Neural progenitor cell (in vitro differentiated cells): ENCODE measurements at regions not wholly inside any gene's neighbourhood (a gene's known extent, or its start where the extent isn't known, plus 50 kb on each side); places are given as distances from the start of the nearest gene placed in this dataset.

Experiments used
- CTCF ChIP-seq: fragments of 200-600 bp; sonication (generic); IDR thresholded peaks from 2 replicates; pipeline ENCODE4 v1.5.1; 2017; ENCODE audit warnings: antibody characterized with exemption, mild to moderate bottlenecking
- EZH2 ChIP-seq: fragments of 200-600 bp; sonication (generic); IDR thresholded peaks from 2 replicates; pipeline ENCODE4 v1.6.1; 2017; ENCODE audit warnings: antibody characterized with exemption, mild to moderate bottlenecking, moderate library complexity

DNA sequence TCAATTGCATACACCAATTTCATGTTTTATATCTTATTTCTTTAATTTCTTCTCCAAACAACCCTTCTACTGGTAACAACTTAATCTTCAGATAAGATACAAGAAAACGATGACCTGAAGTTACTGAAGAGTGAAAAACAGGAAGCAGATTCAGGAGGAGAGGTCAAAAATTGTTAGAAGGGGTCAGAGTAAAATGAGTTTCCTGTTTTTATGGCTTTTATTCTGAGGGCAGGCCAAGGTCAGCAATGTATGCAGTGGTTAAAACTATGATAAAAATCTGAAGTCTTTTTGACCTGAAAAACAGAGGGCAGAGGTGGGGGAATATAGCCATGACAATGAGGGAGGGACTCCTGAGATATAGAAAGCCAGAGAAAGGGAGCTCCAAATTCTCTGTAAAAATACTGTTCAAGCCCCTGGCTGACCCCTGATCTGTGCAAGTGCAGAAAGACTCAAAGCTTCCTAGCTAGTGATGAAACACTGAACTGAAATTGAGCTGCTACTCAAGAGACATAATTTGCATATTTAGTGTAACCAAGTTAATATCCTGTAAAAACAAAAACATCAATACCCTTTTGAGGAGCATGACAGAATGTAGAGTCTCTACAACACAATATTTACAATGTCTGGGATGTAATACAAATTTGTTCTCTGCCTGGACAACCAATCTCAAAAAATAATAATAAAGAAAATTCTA lies 514.3 kb upstream of the SEL1L start:
- TF ChIP-seq CTCF (no peak), EZH2 (no peak)
